ENCODE measurements at regions not wholly inside any gene's neighbourhood (a gene's known extent, or its start where the extent isn't known, plus 50 kb on each side); places are given as distances from the start of the nearest gene placed in this dataset.

DNA sequence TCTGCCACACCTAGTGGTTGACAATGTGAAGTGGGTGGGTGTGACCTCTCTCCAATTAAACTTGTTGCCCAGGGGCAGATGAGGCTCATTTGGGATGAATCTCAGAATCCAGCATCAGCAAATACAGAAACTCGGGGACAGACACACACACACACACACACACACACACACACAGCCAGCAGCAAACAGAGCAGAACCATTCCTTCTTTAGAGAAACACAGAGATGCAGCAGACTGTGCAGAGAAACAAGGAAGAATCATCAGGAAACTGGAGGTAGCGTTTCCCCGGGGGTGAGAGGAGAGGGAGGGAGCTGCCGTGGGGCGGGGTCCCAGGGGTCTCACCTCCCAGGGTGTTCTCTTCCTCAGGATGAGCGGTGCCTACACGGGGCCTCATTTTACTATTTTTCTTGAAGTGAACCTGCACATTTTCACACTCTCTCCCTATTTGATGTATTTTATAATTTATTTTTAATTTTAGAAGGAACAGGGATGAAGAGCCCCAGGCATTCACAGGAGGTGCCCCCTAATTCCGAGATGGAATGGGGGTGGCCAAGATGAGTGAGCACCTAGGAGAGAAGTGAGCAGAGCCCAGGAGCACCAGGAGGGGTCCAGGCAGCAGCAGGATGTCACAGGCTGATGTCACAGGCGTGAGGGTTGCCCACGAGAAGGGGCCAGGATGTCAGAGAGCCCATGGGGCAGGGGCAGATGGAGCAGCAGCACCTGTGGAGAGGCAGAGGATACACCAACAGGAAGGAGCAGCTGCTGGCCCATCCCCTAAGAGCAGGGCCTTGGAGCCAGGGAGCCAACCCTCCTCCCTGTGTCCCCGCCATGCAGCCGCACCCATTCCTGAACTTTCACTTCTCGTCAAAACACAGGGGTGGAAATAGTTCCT, 85.3 kb upstream of the PPP2R2D start:
- H3K4me2 ChIP-seq: no peak overlapping the region
- WGBS (ENCODE audit: low lambda C conversion rate, missing lambda C conversion rate): 69% methylated on average over 13 of the region's 13 CpGs
- DNase-seq (ENCODE audit: low spot score): no peak

GRCh38 chr10:131816157-131816775, 84.5 kb upstream of the PPP2R2D start:
- no peak overlapping the region for H2AFZ ChIP-seq
- 85% methylated on average over 15 of the region's 17 CpGs for WGBS (ENCODE audit: low lambda C conversion rate, missing lambda C conversion rate)
- DNase-seq (ENCODE audit: low spot score): no peak
- H4K20me1 ChIP-seq (ENCODE audit: insufficient read depth, poor library complexity, severe bottlenecking): no peaks in the 10 kb centered on the region
- H3K9me2 ChIP-seq (replicated peaks; ENCODE audit: insufficient read depth): no peaks in the 10 kb centered on the region
- no peak overlapping the region for H3K27ac ChIP-seq
- TF ChIP-seq, protein P1, sequence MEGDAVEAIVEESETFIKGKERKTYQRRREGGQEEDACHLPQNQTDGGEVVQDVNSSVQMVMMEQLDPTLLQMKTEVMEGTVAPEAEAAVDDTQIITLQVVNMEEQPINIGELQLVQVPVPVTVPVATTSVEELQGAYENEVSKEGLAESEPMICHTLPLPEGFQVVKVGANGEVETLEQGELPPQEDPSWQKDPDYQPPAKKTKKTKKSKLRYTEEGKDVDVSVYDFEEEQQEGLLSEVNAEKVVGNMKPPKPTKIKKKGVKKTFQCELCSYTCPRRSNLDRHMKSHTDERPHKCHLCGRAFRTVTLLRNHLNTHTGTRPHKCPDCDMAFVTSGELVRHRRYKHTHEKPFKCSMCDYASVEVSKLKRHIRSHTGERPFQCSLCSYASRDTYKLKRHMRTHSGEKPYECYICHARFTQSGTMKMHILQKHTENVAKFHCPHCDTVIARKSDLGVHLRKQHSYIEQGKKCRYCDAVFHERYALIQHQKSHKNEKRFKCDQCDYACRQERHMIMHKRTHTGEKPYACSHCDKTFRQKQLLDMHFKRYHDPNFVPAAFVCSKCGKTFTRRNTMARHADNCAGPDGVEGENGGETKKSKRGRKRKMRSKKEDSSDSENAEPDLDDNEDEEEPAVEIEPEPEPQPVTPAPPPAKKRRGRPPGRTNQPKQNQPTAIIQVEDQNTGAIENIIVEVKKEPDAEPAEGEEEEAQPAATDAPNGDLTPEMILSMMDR (IDR thresholded peaks at IDR 0.05; ENCODE audit: poor library complexity): no peak
- no peak for TF ChIP-seq EZH2phosphoT487 (IDR thresholded peaks at IDR 0.05; ENCODE audit: low read depth, severe bottlenecking, unreplicated experiment)
- no peak for TF ChIP-seq EZH2 (IDR thresholded peaks at IDR 0.05; ENCODE audit: borderline replicate concordance)
- no peaks in the 10 kb centered on the region for H3K4me1 ChIP-seq (ENCODE audit: insufficient read depth)
- H3K79me2 ChIP-seq: no peaks in the 10 kb centered on the region
- H3K36me3 ChIP-seq (replicated peaks; ENCODE audit: insufficient read depth, low read depth): no peaks in the 10 kb centered on the region
- no peaks in the 10 kb centered on the region for H3K9me3 ChIP-seq (ENCODE audit: low read depth)
- H3K4me2 ChIP-seq: no peak overlapping the region
- H3K4me3 ChIP-seq: no peak overlapping the region
- no peaks in the 10 kb centered on the region for H3K27me3 ChIP-seq

More for the DNA sequence above, 85.3 kb upstream of the PPP2R2D start:
- no peaks in the 10 kb centered on the region for H4K20me1 ChIP-seq (ENCODE audit: insufficient read depth, poor library complexity, severe bottlenecking)
- TF ChIP-seq EZH2 (IDR thresholded peaks at IDR 0.05; ENCODE audit: borderline replicate concordance) (no peak), EZH2phosphoT487 (IDR thresholded peaks at IDR 0.05; ENCODE audit: low read depth, severe bottlenecking, unreplicated experiment) (no peak)
- TF ChIP-seq, protein P1 (IDR thresholded peaks at IDR 0.05; ENCODE audit: poor library complexity): no peak
- H3K4me3 ChIP-seq: no peak overlapping the region
- no peaks in the 10 kb centered on the region for H3K9me3 ChIP-seq (ENCODE audit: low read depth)
- H3K36me3 ChIP-seq (replicated peaks; ENCODE audit: insufficient read depth, low read depth): no peaks in the 10 kb centered on the region
- no peaks in the 10 kb centered on the region for H3K4me1 ChIP-seq (ENCODE audit: insufficient read depth)
- no peaks in the 10 kb centered on the region for H3K79me2 ChIP-seq
- no peak overlapping the region for H3K27ac ChIP-seq
- no peaks in the 10 kb centered on the region for H3K27me3 ChIP-seq
- H3K9me2 ChIP-seq (replicated peaks; ENCODE audit: insufficient read depth): no peaks in the 10 kb centered on the region
- H2AFZ ChIP-seq: no peak overlapping the region

DNA sequence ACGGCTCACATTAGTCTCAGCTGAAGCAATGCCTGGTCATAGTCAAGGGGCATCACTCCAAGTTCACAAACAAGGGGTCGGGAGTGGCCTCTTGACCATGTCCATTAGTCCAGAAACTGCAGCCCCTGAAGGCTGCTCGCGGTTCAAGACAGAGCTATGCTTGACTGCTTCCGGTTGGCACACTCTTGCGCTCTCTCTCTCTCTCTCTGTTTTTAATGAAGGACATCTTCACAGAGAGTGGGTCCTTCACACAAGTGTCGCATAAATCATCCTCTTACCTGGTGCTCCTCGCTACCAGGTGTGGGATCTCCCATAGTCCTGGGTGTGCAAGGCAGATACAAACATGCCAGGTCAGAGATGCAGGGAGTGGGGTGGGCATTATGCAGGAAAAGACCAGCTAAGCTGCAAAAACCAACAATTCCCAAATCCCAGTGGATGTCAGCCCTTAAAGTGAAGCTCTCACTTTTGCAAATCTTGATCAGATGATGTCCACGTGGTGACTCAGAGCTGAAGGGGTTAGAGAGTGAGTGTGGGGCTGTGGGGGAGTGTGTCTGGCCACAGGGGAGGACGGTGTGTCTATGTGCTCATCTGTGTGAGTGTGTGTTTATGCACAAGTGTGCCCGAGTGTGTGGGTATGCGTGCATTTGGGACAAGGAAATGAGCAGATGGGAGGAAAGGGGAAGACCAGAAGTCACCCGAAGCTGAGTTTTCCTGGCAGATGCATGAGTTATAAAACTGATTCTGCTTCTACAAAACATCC, 83.7 kb upstream of the PPP2R2D start:
- 85% methylated on average over 13 of the region's 13 CpGs for WGBS (ENCODE audit: low lambda C conversion rate, missing lambda C conversion rate)
- no peaks in the 10 kb centered on the region for H3K27me3 ChIP-seq
- no peak overlapping the region for H3K4me3 ChIP-seq
- no peaks in the 10 kb centered on the region for H3K4me1 ChIP-seq (ENCODE audit: insufficient read depth)
- no peaks in the 10 kb centered on the region for H4K20me1 ChIP-seq (ENCODE audit: insufficient read depth, poor library complexity, severe bottlenecking)
- no peaks in the 10 kb centered on the region for H3K9me3 ChIP-seq (ENCODE audit: low read depth)
- no peak for TF ChIP-seq EZH2 (IDR thresholded peaks at IDR 0.05; ENCODE audit: borderline replicate concordance)
- TF ChIP-seq, protein P1 (IDR thresholded peaks at IDR 0.05; ENCODE audit: poor library complexity): no peak
- TF ChIP-seq EZH2phosphoT487 (IDR thresholded peaks at IDR 0.05; ENCODE audit: low read depth, severe bottlenecking, unreplicated experiment): no peak
- no peaks in the 10 kb centered on the region for H3K36me3 ChIP-seq (replicated peaks; ENCODE audit: insufficient read depth, low read depth)
- no peak overlapping the region for H3K4me2 ChIP-seq
- no peaks in the 10 kb centered on the region for H3K9me2 ChIP-seq (replicated peaks; ENCODE audit: insufficient read depth)
- H3K27ac ChIP-seq: no peak overlapping the region
- no peaks in the 10 kb centered on the region for H3K79me2 ChIP-seq
- no peak for DNase-seq (ENCODE audit: low spot score)
- no peak overlapping the region for H2AFZ ChIP-seq
